ENCODE measurements at regions not wholly inside any gene's neighbourhood (a gene's known extent, or its start where the extent isn't known, plus 50 kb on each side); places are given as distances from the start of the nearest gene placed in this dataset.

GRCh38 chr11:15641271-15642045, 526.7 kb downstream of the INSC start:
- no peaks in the 10 kb centered on the region for H3K4me1 Mint-ChIP-seq
- no peak overlapping the region for H3K27ac Mint-ChIP-seq
- H3K36me3 Mint-ChIP-seq (ENCODE audit: low read depth), result no peaks in the 10 kb centered on the region
- POLR2A ChIA-PET, result no interaction called here
- H3K9me3 Mint-ChIP-seq, result no peaks in the 10 kb centered on the region
- no peak for DNase-seq
- H3K4me3 Mint-ChIP-seq, result no peak overlapping the region
- CTCF ChIA-PET, result no interaction called here
- H3K27me3 Mint-ChIP-seq, result no peaks in the 10 kb centered on the region

GRCh38 chr11:15645201-15645600, 530.5 kb downstream of the INSC start:
- Mint-ChIP-seq H3K4me1 (no peaks in the 10 kb centered on the region), H3K27ac (no peak overlapping the region), H3K9me3 (no peaks in the 10 kb centered on the region), H3K27me3 (no peaks in the 10 kb centered on the region), H3K4me3 (no peak overlapping the region), H3K36me3 (ENCODE audit: low read depth) (no peaks in the 10 kb centered on the region)
- ChIA-PET CTCF (no interaction called here), POLR2A (no interaction called here)
- DNase-seq, result no peak

GRCh38 chr11:15649371-15650104, 534.8 kb downstream of the INSC start:
- no peaks in the 10 kb centered on the region for H3K9me3 Mint-ChIP-seq
- POLR2A ChIA-PET, result no interaction called here
- peaks cover 2% of the 10 kb centered on the region for H3K4me1 Mint-ChIP-seq
- CTCF ChIA-PET, result interaction anchor here (0.8 to 1.4 kb wide), 4 partner anchors 19 to 957 kb away, joined by 3 to 6 read pairs (median 3); no protein-coding TSS in a partner anchor
- no peaks in the 10 kb centered on the region for H3K36me3 Mint-ChIP-seq (ENCODE audit: low read depth)
- no peak overlapping the region for H3K27ac Mint-ChIP-seq
- no peak overlapping the region for H3K4me3 Mint-ChIP-seq
- no peak for DNase-seq
- H3K27me3 Mint-ChIP-seq, result peaks cover 20% of the 10 kb centered on the region

- Mint-ChIP-seq H3K4me3 (no peak overlapping the region), H3K4me1 (peaks cover 2% of the 10 kb centered on the region), H3K27ac (no peak overlapping the region), H3K9me3 (no peaks in the 10 kb centered on the region), H3K27me3 (peaks cover 20% of the 10 kb centered on the region), H3K36me3 (ENCODE audit: low read depth) (no peaks in the 10 kb centered on the region)
- ChIA-PET CTCF (interaction anchor here (0.7 to 1.4 kb wide), 5 partner anchors 20 to 986 kb away, joined by 3 to 6 read pairs (median 3); no protein-coding TSS in a partner anchor), POLR2A (no interaction called here)
- peak; percentile 78 for DNase-seq
Measured at GRCh38 chr11:15650105-15650938, 535.6 kb downstream of the INSC start.

- no peaks in the 10 kb centered on the region for H3K9me3 Mint-ChIP-seq
- DNase-seq, result no peak
- ChIA-PET CTCF (no interaction called here), POLR2A (no interaction called here)
- H3K4me1 Mint-ChIP-seq, result peaks cover 2% of the 10 kb centered on the region
- no peak overlapping the region for H3K4me3 Mint-ChIP-seq
- no peak overlapping the region for H3K27ac Mint-ChIP-seq
- H3K27me3 Mint-ChIP-seq, result peaks cover 20% of the 10 kb centered on the region
- H3K36me3 Mint-ChIP-seq (ENCODE audit: low read depth), result no peaks in the 10 kb centered on the region
Measured at GRCh38 chr11:15651033-15651432, 536.3 kb downstream of the INSC start.

GRCh38 chr11:15651816-15652215, 537.1 kb downstream of the INSC start:
- H3K27ac Mint-ChIP-seq, result no peak overlapping the region
- DNase-seq, result no peak
- CTCF ChIA-PET, result no interaction called here
- peaks cover 2% of the 10 kb centered on the region for H3K4me1 Mint-ChIP-seq
- H3K36me3 Mint-ChIP-seq (ENCODE audit: low read depth), result no peaks in the 10 kb centered on the region
- POLR2A ChIA-PET, result interaction anchor here (0.7 kb wide), 1 partner anchor 606 kb away, joined by 5 read pairs; no protein-coding TSS in a partner anchor
- H3K27me3 Mint-ChIP-seq, result peaks cover 20% of the 10 kb centered on the region
- no peaks in the 10 kb centered on the region for H3K9me3 Mint-ChIP-seq
- no peak overlapping the region for H3K4me3 Mint-ChIP-seq

- DNase-seq, result no peak
- H3K9me3 Mint-ChIP-seq, result no peaks in the 10 kb centered on the region
- CTCF ChIA-PET, result no interaction called here
- H3K4me1 Mint-ChIP-seq, result peaks cover 2% of the 10 kb centered on the region
- no peak overlapping the region for H3K27ac Mint-ChIP-seq
- peaks cover 20% of the 10 kb centered on the region for H3K27me3 Mint-ChIP-seq
- POLR2A ChIA-PET, result no interaction called here
- no peaks in the 10 kb centered on the region for H3K36me3 Mint-ChIP-seq (ENCODE audit: low read depth)
- H3K4me3 Mint-ChIP-seq, result no peak overlapping the region
Measured at GRCh38 chr11:15653191-15653710, 538.5 kb downstream of the INSC start.

GRCh38 chr11:15654451-15654850, 539.7 kb downstream of the INSC start:
- ChIA-PET POLR2A (no interaction called here), CTCF (no interaction called here)
- Mint-ChIP-seq H3K4me1 (peaks cover 2% of the 10 kb centered on the region), H3K4me3 (no peak overlapping the region), H3K27me3 (peaks cover 20% of the 10 kb centered on the region), H3K36me3 (ENCODE audit: low read depth) (no peaks in the 10 kb centered on the region), H3K27ac (no peak overlapping the region), H3K9me3 (no peaks in the 10 kb centered on the region)
- DNase-seq, result no peak

- peaks cover 20% of the 10 kb centered on the region for H3K27me3 Mint-ChIP-seq
- H3K9me3 Mint-ChIP-seq, result no peaks in the 10 kb centered on the region
- peaks cover 2% of the 10 kb centered on the region for H3K4me1 Mint-ChIP-seq
- no peak overlapping the region for H3K27ac Mint-ChIP-seq
- H3K4me3 Mint-ChIP-seq, result no peak overlapping the region
- H3K36me3 Mint-ChIP-seq (ENCODE audit: low read depth), result no peaks in the 10 kb centered on the region
- POLR2A ChIA-PET, result no interaction called here
- DNase-seq, result no peak
- CTCF ChIA-PET, result no interaction called here
Measured at GRCh38 chr11:15655552-15655951, 540.8 kb downstream of the INSC start.

GRCh38 chr11:15657264-15657663, 542.5 kb downstream of the INSC start:
- peaks cover 5% of the 10 kb centered on the region for H3K27me3 Mint-ChIP-seq
- no peaks in the 10 kb centered on the region for H3K4me1 Mint-ChIP-seq
- H3K9me3 Mint-ChIP-seq, result no peaks in the 10 kb centered on the region
- no peak for DNase-seq
- H3K27ac Mint-ChIP-seq, result no peak overlapping the region
- H3K36me3 Mint-ChIP-seq (ENCODE audit: low read depth), result no peaks in the 10 kb centered on the region
- no peak overlapping the region for H3K4me3 Mint-ChIP-seq
- ChIA-PET POLR2A (no interaction called here), CTCF (no interaction called here)

GRCh38 chr11:15660496-15660895, 545.8 kb downstream of the INSC start:
- Mint-ChIP-seq H3K4me3 (no peak overlapping the region), H3K27me3 (no peaks in the 10 kb centered on the region), H3K27ac (no peak overlapping the region), H3K36me3 (ENCODE audit: low read depth) (no peaks in the 10 kb centered on the region), H3K9me3 (no peaks in the 10 kb centered on the region), H3K4me1 (no peaks in the 10 kb centered on the region)
- DNase-seq, result no peak
- POLR2A ChIA-PET, result no interaction called here
- CTCF ChIA-PET, result no interaction called here

GRCh38 chr11:15662285-15662684, 547.6 kb downstream of the INSC start:
- Mint-ChIP-seq H3K27me3 (no peaks in the 10 kb centered on the region), H3K9me3 (no peaks in the 10 kb centered on the region), H3K36me3 (ENCODE audit: low read depth) (no peaks in the 10 kb centered on the region), H3K4me1 (no peaks in the 10 kb centered on the region), H3K27ac (no peak overlapping the region), H3K4me3 (no peak overlapping the region)
- ChIA-PET POLR2A (no interaction called here), CTCF (no interaction called here)
- DNase-seq, result no peak

- H3K27me3 Mint-ChIP-seq, result no peaks in the 10 kb centered on the region
- no peaks in the 10 kb centered on the region for H3K36me3 Mint-ChIP-seq (ENCODE audit: low read depth)
- no peaks in the 10 kb centered on the region for H3K4me1 Mint-ChIP-seq
- POLR2A ChIA-PET, result no interaction called here
- no peak for DNase-seq
- CTCF ChIA-PET, result no interaction called here
- no peaks in the 10 kb centered on the region for H3K9me3 Mint-ChIP-seq
- H3K4me3 Mint-ChIP-seq, result no peak overlapping the region
- H3K27ac Mint-ChIP-seq, result no peak overlapping the region
Measured at GRCh38 chr11:15663777-15664218, 549.1 kb downstream of the INSC start.

Measured in activated CD4-positive, alpha-beta T cell treated with anti-CD3 and anti-CD28 coated beads, Interleukin-2, amount 10 ng/mL, durations not matched to agents 7 days and 5 days (primary cell).